HG03175 (cell line): ENCODE measurements at regions not wholly inside any gene's neighbourhood (a gene's known extent, or its start where the extent isn't known, plus 50 kb on each side); places are given as distances from the start of the nearest gene placed in this dataset.

Source experiments
- ATAC-seq: cut with Tn5 transposase; IDR thresholded peaks from one replicate; pipeline ENCODE4 v1.9.1; 2021; ENCODE audit warnings: mild to moderate bottlenecking, moderate library complexity; ENCODE audit not compliant: unreplicated experiment

DNA sequence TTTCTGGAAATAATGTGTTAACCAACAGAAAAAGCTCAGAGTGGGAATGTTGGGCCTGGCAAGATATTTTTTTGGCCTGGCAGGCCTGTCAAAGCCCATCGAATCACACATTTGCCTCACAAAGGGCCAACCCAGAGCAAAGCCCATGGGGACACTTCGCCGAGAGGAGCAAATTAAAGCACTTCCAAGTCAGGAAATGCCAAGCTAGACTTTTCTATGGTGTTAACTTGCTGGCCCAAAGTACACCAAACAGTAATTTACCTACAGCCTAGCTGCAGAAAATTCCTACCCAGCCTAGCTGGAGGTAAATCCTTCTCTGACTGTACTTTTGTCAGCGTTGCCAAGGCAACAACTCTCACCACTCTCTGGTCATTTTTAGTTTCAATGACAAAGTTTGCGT is 288.6 kb upstream of the LDB2 start:
- no peak for ATAC-seq

GRCh38 chr4:17182888-17183287 is 284.4 kb upstream of the LDB2 start:
- ATAC-seq, result no peak

GRCh38 chr4:17174751-17175150 is 276.3 kb upstream of the LDB2 start:
- ATAC-seq, result no peak

DNA sequence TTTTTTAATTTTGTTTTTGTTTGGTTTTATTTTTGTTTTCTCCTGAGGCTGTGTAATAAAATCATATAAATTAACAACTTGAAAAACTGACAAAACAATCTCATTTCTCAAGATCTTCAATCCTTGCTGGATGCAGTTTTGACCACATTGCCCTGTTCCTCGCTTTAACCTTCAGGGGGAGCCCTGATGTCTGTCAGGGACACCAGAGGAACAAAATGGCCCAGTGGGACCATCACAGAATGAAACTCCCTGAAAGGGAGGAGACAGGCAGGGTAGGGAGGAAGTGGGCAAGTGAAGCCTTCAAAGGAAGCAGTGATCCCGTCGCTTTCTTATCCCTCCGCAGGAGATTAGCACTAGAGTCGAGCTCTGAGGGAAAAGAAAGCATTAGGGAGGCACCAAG is 274.9 kb upstream of the LDB2 start:
- ATAC-seq, result no peak

- no peak for ATAC-seq
Measured at GRCh38 chr4:17170131-17170530, 271.7 kb upstream of the LDB2 start.

DNA sequence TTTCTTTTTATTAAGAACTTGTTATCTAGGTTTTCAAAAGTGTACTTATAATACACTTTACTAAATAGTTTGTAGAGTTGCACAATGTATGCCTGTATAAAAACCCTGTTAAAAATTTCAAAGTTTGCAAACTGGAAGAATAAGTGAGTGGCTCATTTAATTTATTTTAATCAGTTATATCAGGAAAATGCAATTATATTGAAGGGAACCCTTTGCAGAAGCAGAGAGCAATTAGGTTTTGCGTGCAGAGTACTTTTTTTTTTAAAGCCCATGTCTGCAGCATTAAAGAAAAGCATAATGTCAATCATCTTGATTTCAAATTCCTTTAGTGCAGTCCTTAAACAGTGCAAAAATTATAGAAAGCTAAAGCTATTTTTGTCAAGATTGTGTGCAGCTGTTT is 271.3 kb upstream of the LDB2 start:
- no peak for ATAC-seq

DNA sequence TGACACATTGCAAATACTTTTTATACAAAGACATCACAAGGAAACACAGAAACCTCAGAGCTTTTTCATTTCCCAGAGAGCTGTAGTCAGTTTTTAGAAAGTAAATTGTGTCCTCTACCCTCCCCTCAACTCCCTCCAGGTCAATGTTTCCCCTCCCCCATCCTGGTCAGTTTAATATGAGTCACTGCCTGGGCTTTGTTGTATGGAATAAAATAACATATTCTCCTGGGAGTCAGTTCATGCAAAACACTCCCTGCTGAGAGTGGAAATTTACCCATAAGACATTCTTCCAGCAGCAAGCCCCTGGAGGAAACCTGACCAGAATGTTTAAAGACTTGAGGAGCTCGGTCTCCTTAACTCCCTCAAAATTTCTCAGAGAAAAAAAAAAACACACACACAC is 270.1 kb upstream of the LDB2 start:
- ATAC-seq, result no peak

DNA sequence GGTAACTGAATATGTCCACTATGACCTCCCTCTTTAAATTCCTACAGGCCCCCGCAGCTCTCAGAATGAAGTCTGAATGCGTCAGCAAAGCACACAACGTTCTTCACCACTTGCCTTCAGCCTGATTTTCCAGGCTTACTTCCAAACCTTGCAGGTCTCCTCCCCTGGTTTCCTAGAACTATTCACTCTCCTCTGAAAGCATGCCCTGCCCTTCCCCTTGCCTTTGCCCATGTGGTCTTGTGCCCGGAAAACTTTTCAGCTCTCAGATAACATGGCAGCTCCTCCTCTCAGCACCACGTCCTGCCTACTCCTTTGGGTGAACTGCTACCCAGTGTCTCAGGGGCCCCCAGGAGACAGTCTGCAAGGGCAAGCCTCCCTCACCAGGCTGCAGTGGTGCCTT is 268.5 kb upstream of the LDB2 start:
- no peak for ATAC-seq

DNA sequence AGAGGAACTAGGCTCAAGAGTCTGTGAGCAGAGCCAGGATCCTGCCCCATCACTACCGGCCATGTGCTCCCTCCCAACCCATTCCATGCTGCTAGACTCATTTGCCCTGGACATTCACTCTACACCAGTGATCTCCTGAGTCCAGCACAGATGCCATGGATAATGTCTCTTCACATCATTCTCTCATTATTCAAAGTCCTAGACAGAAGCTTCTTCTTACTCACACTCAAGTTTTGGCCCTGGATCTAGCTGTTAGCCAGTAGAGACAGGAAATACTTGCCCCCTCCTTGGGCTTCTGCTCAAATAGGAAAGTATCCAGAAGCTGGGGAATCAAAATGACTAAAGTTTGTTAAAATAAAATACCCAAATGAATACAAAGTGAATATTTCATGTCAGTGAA is 266.8 kb upstream of the LDB2 start:
- no peak for ATAC-seq

DNA sequence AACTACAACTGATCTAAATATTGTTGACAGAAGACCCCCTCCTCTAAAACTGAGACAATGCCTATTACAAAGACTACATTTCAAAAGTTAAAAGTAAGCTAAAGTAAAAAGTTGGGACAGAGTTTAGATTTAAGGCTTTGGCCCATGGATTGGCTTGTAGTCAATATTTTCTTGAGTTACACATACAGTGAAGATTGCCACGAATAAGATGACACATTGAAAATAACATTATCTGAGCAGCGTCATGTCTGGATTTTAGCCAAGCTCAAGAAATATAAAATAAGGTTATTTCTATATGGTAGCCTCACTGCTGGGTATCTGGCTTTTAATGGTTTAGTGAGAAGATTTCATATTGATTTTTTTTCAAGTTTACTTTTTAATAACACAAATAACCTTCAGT is 266.2 kb upstream of the LDB2 start:
- ATAC-seq, result no peak

- no peak for ATAC-seq
Measured at GRCh38 chr4:17163156-17163771, 264.8 kb upstream of the LDB2 start.

DNA sequence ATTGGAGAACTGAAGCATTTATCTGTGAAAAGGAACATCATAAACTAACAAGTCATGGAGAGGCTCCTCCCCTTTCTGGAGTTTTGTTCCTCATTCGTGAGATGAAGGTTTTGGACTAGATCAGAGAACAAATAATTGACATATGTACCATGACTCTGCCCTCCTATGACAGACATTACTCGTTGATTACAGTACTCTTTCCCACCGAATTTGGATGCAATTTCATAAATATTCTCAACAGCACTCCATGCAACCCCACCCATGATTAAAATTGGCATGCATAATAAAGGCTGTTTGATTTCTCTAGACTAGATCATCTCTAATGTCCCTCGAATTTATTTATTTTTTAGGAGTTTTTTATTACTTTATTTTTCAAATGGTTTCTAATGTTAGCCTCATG is 258.9 kb upstream of the LDB2 start:
- ATAC-seq, result no peak

DNA sequence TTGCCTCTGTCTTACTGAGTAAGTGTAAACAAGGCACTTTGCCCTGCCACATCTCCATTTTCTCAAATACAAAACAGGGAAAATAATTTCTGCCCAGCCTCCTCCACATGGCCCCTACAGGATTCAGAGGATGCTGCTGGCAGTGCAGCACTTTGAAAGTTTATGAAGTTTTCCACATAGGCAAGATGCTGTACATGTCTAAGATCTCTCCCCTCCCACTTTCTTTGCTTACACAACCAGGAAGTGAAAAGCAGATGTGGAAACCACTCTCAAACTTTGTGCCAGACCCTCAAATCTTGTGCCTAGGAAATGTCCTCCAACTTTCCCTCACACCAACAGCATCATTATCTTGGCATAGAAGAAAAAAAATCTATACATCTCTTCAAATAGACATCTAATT is 257.0 kb upstream of the LDB2 start:
- no peak for ATAC-seq

DNA sequence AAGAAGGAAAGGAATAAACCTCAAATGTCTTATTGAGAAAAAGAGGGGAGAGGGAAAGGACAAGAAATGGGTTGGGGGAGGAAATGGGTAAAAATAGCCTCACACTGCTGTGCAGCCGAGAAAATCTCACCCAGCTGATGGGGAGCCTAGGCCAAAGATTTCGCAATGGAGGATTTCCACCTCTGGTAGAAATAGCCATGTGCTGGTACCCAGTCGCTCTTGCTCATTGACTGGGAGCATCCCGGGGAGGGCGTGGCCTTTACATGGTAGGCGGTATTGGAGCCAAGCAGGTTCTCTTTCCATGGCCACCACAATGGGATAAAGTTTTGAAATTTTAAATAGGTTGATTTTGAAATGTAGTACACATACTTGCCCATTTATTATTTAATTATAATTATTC is 255.1 kb upstream of the LDB2 start:
- no peak for ATAC-seq

- ATAC-seq, result no peak
Measured at GRCh38 chr4:17152941-17153540, 254.6 kb upstream of the LDB2 start.

- ATAC-seq, result no peak
Measured at GRCh38 chr4:17142232-17142711, 243.8 kb upstream of the LDB2 start.

DNA sequence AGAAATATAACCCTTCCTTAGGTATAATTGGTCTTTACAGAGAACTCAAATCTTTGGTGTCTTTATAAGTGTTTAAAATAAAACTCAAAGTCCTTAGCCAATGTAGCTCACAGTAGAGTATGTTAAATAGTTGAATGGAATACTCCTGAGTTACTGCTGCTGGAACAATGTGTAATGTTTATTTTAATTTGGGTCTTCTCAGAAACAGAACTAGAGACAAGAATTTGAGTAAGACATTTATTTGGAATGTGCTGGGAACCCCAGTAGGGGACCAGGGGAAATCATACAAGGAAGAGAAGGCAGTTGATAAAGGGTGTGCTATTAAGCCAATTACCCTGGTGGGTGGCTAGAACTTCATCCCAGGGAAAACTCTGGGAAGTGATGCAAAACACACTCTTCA is 240.4 kb upstream of the LDB2 start:
- ATAC-seq, result no peak

DNA sequence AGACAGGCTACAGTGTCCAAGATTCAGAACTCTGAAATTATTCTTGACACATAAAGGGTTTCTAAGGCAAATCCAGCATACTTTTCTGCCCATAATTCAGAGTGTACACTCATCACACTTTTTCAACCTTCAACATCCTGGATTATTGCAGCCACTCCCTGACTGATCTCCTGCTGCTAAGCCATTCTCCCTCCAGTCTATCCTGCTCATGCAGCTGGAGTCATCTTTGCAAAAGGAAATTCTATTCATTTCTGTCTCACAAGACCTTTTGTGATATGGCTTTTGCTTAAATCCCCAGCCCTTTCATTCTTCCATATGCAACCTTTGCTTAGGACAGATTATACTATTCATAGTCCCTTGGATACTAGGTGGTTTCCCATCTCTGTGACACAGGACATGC is 236.1 kb upstream of the LDB2 start:
- ATAC-seq, result no peak

GRCh38 chr4:17134100-17134499 is 235.7 kb upstream of the LDB2 start:
- ATAC-seq, result no peak

- no peak for ATAC-seq
Measured at GRCh38 chr4:17132226-17132625, 233.8 kb upstream of the LDB2 start.

DNA sequence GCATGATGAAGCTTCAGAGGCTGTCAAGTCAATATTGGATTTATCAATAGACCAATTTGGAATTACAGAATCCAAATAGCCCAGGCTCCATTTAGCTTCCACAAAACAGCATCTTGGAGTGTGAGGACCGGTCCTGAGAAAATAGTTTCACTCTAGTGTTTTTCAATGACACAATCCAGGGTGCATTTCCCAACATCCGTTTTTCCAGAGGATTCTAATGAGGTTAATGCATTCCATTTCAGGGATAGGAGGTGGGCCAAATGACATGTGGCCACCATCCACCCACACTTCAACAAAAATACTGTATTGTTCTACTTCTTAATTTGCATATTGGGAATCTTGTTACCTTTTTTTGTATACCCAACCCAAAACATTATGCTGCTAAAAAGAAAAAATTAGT is 229.8 kb upstream of the LDB2 start:
- ATAC-seq, result no peak

- no peak for ATAC-seq
Measured at GRCh38 chr4:17126321-17126966, 228.0 kb upstream of the LDB2 start.

DNA sequence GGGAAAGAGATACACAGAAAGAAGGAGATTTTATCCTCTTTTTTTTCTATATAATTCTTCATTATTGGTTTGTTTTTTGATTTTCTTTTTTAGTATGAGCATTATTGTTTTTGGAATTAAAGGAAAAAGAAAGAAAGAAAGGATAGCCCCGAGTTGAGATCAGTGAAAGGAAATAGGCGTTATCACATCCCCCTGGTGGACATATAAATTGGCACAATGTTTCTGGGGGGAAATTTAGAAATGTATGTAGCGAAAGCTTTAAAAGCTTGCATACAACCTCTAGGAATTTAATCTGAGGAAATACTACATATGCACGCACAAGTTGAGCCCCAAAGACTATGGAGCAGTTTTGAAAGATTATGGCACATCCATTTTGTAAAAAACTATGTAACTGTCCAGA is 226.3 kb upstream of the LDB2 start:
- ATAC-seq, result no peak
